ENCODE measurements at regions not wholly inside any gene's neighbourhood (a gene's known extent, or its start where the extent isn't known, plus 50 kb on each side); places are given as distances from the start of the nearest gene placed in this dataset.

DNA sequence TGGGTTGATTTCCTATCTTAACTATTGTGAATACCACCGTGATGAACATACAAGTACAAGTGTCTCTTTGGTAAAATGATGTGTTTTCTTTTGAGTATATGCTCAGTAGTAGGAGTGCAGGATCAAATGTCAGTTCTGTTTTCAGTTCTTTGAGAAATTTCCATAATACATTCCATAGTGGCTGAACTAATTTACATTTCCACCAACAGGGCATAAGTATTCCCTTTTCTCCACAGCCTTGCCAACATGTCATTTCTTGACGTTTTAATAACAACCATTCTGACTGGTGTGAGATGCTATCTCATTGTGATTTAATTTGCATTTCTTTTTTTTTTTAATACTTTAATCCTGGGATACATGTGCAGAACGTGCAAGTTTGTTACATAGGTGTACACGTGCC, 268.8 kb downstream of the CENPW start:
- Histone ChIP-seq H3K27me3 (no peaks in the 10 kb centered on the region), H3K4me1 (no peaks in the 10 kb centered on the region), H3K9me3 (no peaks in the 10 kb centered on the region), H3K36me3 (no peaks in the 10 kb centered on the region), H3K27ac (no peak overlapping the region), H3K4me3 (no peak overlapping the region)
- TF ChIP-seq, protein P1, sequence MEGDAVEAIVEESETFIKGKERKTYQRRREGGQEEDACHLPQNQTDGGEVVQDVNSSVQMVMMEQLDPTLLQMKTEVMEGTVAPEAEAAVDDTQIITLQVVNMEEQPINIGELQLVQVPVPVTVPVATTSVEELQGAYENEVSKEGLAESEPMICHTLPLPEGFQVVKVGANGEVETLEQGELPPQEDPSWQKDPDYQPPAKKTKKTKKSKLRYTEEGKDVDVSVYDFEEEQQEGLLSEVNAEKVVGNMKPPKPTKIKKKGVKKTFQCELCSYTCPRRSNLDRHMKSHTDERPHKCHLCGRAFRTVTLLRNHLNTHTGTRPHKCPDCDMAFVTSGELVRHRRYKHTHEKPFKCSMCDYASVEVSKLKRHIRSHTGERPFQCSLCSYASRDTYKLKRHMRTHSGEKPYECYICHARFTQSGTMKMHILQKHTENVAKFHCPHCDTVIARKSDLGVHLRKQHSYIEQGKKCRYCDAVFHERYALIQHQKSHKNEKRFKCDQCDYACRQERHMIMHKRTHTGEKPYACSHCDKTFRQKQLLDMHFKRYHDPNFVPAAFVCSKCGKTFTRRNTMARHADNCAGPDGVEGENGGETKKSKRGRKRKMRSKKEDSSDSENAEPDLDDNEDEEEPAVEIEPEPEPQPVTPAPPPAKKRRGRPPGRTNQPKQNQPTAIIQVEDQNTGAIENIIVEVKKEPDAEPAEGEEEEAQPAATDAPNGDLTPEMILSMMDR (IDR thresholded peaks at IDR 0.05), result no peak
- no peak for TF ChIP-seq POLR2A (IDR thresholded peaks at IDR 0.05)
- no peak for DNase-seq
- intact Hi-C loops (cut with DNase I; ENCODE audit: low total_unique reads), result no loop called here

- Histone ChIP-seq H3K27me3 (no peaks in the 10 kb centered on the region), H3K36me3 (no peaks in the 10 kb centered on the region), H3K4me3 (no peak overlapping the region), H3K27ac (no peak overlapping the region), H3K9me3 (no peaks in the 10 kb centered on the region), H3K4me1 (no peaks in the 10 kb centered on the region)
- intact Hi-C loops (cut with DNase I; ENCODE audit: low total_unique reads), result no loop called here
- DNase-seq, result no peak
- TF ChIP-seq, protein P1 (IDR thresholded peaks at IDR 0.05), result no peak
- no peak for TF ChIP-seq POLR2A (IDR thresholded peaks at IDR 0.05)
These were observed 275.0 kb downstream of the CENPW start for GRCh38 chr6:126614642-126615504.

GRCh38 chr6:126616866-126617265, 277.0 kb downstream of the CENPW start:
- Histone ChIP-seq H3K36me3 (no peaks in the 10 kb centered on the region), H3K9me3 (no peaks in the 10 kb centered on the region), H3K4me3 (no peak overlapping the region), H3K27me3 (no peaks in the 10 kb centered on the region), H3K27ac (no peak overlapping the region), H3K4me1 (no peaks in the 10 kb centered on the region)
- no peak for TF ChIP-seq POLR2A (IDR thresholded peaks at IDR 0.05)
- intact Hi-C loops (cut with DNase I; ENCODE audit: low total_unique reads), result no loop called here
- no peak for DNase-seq

DNA sequence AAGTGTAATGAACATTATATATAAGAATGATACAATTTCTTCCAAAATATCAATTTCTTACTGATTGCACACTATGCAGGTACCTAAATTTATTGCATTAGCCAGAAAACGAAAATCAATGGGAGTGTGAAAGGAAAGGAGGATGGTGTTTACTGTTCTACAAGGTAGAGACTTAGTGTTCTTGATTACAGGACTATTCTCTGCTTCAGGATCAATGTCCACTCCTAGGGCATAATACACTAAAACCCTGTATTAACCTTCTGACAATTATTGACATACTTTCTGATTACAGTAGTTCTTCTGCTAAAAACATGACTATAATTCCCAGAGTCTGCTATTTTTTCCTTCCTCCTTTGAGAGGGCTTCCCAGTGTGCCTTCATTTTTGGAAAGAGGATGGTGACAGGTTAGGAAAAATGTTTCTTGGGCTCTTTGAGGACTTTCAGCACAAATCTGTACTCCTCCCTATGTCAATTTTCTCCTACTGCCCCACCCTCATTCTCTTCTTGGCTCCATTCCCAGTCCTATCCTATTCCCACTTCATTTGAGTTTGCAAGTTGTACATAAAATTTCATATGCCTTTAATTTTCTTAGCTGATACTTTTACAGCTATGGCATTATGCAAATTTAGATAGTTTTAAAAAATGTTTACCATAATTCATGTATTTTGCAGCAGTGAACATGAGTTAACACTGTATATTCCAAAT, 278.9 kb downstream of the CENPW start:
- DNase-seq, result no peak
- intact Hi-C loops (cut with DNase I; ENCODE audit: low total_unique reads), result no loop called here
- Histone ChIP-seq H3K4me3 (no peak overlapping the region), H3K36me3 (no peaks in the 10 kb centered on the region), H3K27me3 (no peaks in the 10 kb centered on the region), H3K4me1 (no peaks in the 10 kb centered on the region), H3K27ac (no peak overlapping the region), H3K9me3 (no peaks in the 10 kb centered on the region)
- TF ChIP-seq, protein P1 (IDR thresholded peaks at IDR 0.05), result no peak
- TF ChIP-seq POLR2A (IDR thresholded peaks at IDR 0.05), result no peak

DNA sequence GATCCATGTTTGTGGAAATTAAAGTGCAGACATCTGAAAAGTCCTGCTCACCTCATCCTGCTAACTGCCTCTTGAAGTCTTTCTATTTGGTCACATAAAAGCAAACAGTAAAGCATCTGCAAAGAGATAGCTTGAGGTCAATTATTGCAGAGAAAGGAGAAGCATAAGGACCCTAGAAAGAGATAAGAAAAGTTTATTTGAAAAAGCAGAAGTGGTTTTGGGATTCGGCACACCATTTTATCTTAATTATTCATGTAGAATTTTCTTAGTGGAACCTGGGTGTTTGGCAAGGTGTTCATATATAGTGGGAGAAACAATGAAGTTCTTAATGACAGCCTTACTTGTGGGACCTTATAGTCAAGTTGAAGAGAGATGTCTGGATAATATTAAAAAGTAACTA, 280.8 kb downstream of the CENPW start:
- no peaks in the 10 kb centered on the region for H3K4me1 ChIP-seq
- no peaks in the 10 kb centered on the region for H3K27me3 ChIP-seq
- no peak for DNase-seq
- TF ChIP-seq, protein P1 (IDR thresholded peaks at IDR 0.05), result no peak
- TF ChIP-seq POLR2A (IDR thresholded peaks at IDR 0.05), result no peak
- no peaks in the 10 kb centered on the region for H3K36me3 ChIP-seq
- intact Hi-C loops (cut with DNase I; ENCODE audit: low total_unique reads), result no loop called here
- no peaks in the 10 kb centered on the region for H3K9me3 ChIP-seq
- no peak overlapping the region for H3K27ac ChIP-seq
- H3K4me3 ChIP-seq, result no peak overlapping the region
